Activated CD4-positive, CD25-positive, alpha-beta regulatory T cell treated with anti-CD3 and anti-CD28 coated beads, Interleukin-2, amount 50 U/mL, for 16 hours (primary cell): ENCODE measurements at regions not wholly inside any gene's neighbourhood (a gene's known extent, or its start where the extent isn't known, plus 50 kb on each side); places are given as distances from the start of the nearest gene placed in this dataset.
"Not testable (repeated sequence)": the region's sequence is repeated elsewhere in the genome, so short reads cannot be mapped to it uniquely, and the experiment has no call there.

Experiments used
- DNase-seq: peaks from one replicate; pipeline ENCODE4 v3.0.0-alpha.2; 2020; ENCODE audit warnings: low read depth, low spot score

GRCh38 chr4:104896660-104897645 is 249.7 kb upstream of the TET2 start:
- no peak for DNase-seq

- no peak for DNase-seq
Measured at GRCh38 chr4:104899863-104900262, 246.8 kb upstream of the TET2 start.

- DNase-seq: no peak
Measured at GRCh38 chr4:104901438-104901837, 245.2 kb upstream of the TET2 start.

GRCh38 chr4:104901961-104902605 is 244.6 kb upstream of the TET2 start:
- no peak for DNase-seq

- no peak for DNase-seq
Measured at GRCh38 chr4:104905065-104905464, 241.6 kb upstream of the TET2 start.

GRCh38 chr4:104905546-104905945 is 241.1 kb upstream of the TET2 start:
- DNase-seq: no peak

- DNase-seq: no peak
Measured at GRCh38 chr4:104906276-104906675, 240.4 kb upstream of the TET2 start.

- no peak for DNase-seq
Measured at GRCh38 chr4:104907074-104907649, 239.5 kb upstream of the TET2 start.

GRCh38 chr4:104907991-104908390 is 238.7 kb upstream of the TET2 start:
- DNase-seq: no peak

GRCh38 chr4:104909376-104909775 is 237.3 kb upstream of the TET2 start:
- no peak for DNase-seq

- DNase-seq: no peak
Measured at GRCh38 chr4:104912518-104912917, 234.2 kb upstream of the TET2 start.

- no peak for DNase-seq
Measured at GRCh38 chr4:104915373-104915772, 231.3 kb upstream of the TET2 start.

GRCh38 chr4:104915864-104916263 is 230.8 kb upstream of the TET2 start:
- DNase-seq: no peak

- DNase-seq: no peak
Measured at GRCh38 chr4:104919406-104919805, 227.3 kb upstream of the TET2 start.

- no peak for DNase-seq
Measured at GRCh38 chr4:104930298-104930697, 216.4 kb upstream of the TET2 start.

- not testable (repeated sequence) for DNase-seq
Measured at GRCh38 chr4:104930745-104931736, 215.6 kb upstream of the TET2 start.

- DNase-seq: no peak
Measured at GRCh38 chr4:104938624-104939023, 208.1 kb upstream of the TET2 start.

- DNase-seq: no peak
Measured at GRCh38 chr4:104940927-104941326, 205.7 kb upstream of the TET2 start.

- no peak for DNase-seq
Measured at GRCh38 chr4:104941661-104942062, 205.0 kb upstream of the TET2 start.

GRCh38 chr4:104942990-104943743 is 203.5 kb upstream of the TET2 start:
- DNase-seq: no peak

GRCh38 chr4:104944596-104944995 is 202.1 kb upstream of the TET2 start:
- no peak for DNase-seq
